HFF-Myc (cell line): ENCODE measurements at regions not wholly inside any gene's neighbourhood (a gene's known extent, or its start where the extent isn't known, plus 50 kb on each side); places are given as distances from the start of the nearest gene placed in this dataset.
A peak's percentile ranks its signal among the peaks of the same experiment; 100 is the strongest.

Source experiments
- DNase-seq: peaks from one replicate; pipeline ENCODE4 v3.0.0-alpha.2; 2011; ENCODE audit warnings: low read depth; ENCODE audit errors: extremely low read depth
- H3K4me3 ChIP-seq: replicated peaks from 2 replicates; pipeline ENCODE4 v1.5.1; 2011; ENCODE audit warnings: low read depth, mild to moderate bottlenecking, control low read depth, low read length
- CTCF ChIP-seq: IDR thresholded peaks from 2 replicates; pipeline ENCODE4 v1.5.1; 2012; ENCODE audit warnings: mild to moderate bottlenecking, low read depth, low read length, control low read depth; ENCODE audit errors: missing control alignments

DNA sequence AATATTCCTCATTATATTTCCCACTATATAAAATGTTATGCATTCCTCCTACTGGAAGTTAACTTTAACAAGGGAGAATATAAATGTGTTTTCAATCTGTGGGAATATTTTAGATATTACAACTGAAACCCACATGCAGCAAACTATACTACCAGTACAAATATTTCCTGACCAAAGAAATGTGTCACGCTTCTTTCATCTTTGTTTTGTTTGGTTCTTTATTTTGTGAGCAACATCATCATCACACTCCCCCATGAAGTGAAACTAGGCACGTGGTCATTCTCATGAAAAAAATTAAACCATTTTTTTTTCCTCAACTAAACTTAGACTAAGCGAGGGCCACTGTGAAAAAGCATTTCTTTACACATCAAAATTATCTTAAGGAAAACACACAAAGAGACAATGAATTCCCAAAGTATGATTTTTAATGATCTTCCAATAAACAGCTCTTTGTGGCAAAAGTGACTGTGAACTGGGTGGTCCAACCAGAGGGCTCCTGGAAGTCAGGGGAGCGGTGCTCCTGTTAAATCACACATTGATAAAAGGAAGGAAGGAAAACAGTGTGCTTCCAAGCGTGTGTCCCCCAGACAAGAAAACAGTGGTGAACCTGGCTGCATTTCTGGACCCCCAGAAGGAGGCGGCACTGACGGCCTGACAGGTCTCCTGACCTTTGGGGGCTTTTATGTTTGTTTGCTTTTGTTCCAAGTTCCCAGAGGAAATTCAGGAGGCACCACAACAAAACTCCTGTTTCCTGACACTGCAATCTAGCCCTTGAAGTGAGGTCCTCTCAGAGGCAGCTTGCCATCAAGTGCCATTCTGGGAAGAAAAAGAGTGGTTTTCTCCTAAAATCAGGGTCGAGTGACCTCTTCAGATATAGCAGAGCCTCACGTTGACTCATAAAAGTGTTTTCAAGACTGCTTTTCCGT lies 166.8 kb upstream of the FOXQ1 start:
- DNase-seq = peak; percentile 72
- no peak overlapping the region for H3K4me3 ChIP-seq
- no peak for TF ChIP-seq CTCF

GRCh38 chr6:1143655-1144054 lies 168.2 kb upstream of the FOXQ1 start:
- H3K4me3 ChIP-seq = no peak overlapping the region
- DNase-seq = peak; percentile 16
- TF ChIP-seq CTCF = no peak

- no peak for DNase-seq
- H3K4me3 ChIP-seq = no peak overlapping the region
- TF ChIP-seq CTCF = no peak
Measured at GRCh38 chr6:1139155-1139890, 172.6 kb upstream of the FOXQ1 start.

DNA sequence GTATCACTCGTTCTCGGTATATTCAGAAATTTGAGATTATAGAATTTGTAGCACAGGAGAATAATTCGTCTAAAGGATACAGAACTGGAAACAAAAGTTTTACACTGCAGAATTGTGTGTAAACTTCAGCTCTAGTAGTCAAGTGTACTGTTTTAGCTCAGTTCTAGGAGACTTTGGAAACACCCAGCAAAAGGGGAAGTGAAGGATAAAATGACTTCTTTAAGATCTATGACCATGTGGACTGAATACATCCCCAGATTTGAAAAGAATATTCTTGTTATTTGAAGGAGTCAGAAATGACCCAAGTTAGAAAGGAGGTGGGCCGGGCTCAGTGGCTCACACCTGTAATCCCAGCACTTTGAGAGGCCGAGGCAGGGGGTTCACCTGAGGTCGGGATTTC lies 174.0 kb upstream of the FOXQ1 start:
- no peak for TF ChIP-seq CTCF
- no peak overlapping the region for H3K4me3 ChIP-seq
- no peak for DNase-seq

GRCh38 chr6:1136827-1137226 lies 175.1 kb upstream of the FOXQ1 start:
- no peak for DNase-seq
- H3K4me3 ChIP-seq = no peak overlapping the region
- TF ChIP-seq CTCF = no peak

DNA sequence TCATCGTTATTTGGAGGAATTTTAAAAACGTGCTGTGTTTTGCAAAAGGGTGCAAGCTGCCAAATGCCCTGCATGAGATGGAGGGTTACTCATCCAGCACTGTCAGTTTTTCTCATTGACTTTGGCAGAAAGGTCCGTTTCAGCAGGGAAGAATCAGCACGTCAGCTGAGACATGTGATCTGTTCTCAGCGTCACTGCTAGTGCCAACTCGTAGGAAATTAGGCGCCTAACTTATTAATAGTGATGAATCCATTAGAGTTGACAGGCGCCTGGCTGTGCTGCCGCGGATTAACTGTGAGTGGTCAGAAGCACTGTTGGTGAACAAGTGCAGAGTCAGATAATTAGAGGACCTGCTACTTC lies 175.5 kb upstream of the FOXQ1 start:
- no peak overlapping the region for H3K4me3 ChIP-seq
- no peak for DNase-seq
- no peak for TF ChIP-seq CTCF
